ENCODE measurements at regions not wholly inside any gene's neighbourhood (a gene's known extent, or its start where the extent isn't known, plus 50 kb on each side); places are given as distances from the start of the nearest gene placed in this dataset.

DNA sequence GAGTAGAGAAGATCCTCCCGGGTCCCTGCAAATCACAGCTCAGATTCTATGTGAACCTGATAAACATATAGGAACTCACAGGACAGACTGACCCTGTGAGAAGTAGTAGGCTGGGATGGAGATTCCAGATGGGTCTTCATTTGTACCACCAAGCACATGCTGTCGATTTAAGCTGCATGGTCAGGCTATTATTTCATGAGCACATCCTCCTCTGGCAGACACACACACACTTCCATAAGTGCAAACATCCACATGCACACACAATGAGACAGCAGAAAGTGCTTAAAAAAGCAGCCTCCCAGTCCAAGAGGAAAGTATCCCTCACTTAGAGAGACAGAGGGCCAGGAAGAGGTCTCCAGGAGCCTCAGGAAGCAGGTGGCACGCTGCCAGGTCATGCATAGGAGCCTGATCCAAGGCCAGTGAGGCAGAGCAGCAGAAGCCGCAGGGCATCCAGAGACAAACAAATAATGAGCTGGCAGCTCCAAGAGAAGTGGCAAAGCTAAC, 131.8 kb downstream of the UNC5CL start:
- peak; percentile 9 for DNase-seq (ENCODE audit: low spot score)

DNA sequence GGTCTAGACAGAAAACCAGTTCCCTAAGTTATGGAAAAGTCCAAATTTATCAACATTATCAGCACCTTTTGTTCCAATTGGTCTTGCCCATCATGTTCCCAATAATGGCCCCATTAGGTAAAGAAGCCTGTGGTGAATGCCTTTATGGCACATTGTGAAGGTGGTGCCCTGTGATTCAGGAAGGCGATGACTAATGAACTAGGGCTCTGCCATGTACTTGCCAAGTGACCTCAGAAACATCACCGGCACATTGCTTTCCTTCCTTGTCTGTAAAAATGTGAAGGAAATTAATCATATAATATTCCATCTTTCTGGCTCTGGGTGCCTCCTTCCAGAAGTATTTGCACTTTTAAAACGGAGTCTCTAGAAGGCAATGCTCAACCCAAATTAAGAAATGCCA, 132.3 kb downstream of the UNC5CL start:
- no peak for DNase-seq (ENCODE audit: low spot score)

DNA sequence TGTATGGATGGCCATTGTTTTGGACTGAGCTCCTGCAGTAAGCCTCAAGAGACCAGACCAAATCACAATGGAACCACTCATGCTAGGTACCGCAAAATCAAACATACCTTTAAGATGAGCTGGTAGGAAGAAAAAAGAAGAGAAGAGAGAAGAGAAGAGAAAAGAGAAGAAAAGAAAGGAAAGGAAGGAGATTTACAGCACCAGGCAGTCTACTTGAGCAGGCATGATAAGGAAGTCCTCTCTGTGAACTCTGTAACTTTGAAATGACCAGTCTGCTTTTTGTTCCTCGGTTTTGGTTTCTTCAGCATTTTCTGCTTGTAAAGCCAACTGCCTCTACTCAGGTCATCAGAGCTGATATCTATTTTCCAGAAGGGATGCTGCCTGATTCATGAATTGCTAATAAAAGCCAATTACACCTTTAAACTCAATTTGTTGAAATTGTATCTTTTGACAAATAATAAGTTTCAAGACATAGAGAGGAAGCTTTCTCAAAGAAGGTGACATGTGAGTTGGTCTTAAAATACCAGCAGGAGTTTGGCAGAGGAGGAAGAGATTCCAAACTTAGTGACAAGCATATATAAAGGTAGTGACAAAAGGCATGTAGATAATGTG, 134.3 kb downstream of the UNC5CL start:
- DNase-seq (ENCODE audit: low spot score) = no peak

DNA sequence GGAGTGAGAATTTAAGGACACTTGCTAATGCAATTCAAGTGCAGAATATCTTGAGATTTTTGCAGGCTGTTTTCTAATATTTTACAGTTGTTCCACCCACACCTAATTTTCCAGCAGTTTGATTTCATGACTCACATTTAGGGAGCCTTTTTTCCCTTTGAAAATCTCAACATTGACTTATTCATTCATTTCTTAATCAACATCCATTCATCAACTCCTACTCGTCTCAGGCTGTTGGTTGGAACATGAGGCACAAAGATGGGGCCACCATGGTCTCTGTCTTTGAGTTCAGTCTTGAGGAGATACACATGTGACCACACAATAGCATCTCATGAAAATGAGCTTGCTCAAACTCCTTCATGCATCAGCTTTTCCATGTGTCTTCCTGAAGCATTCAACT, 135.6 kb downstream of the UNC5CL start:
- DNase-seq (ENCODE audit: low spot score) = no peak

DNA sequence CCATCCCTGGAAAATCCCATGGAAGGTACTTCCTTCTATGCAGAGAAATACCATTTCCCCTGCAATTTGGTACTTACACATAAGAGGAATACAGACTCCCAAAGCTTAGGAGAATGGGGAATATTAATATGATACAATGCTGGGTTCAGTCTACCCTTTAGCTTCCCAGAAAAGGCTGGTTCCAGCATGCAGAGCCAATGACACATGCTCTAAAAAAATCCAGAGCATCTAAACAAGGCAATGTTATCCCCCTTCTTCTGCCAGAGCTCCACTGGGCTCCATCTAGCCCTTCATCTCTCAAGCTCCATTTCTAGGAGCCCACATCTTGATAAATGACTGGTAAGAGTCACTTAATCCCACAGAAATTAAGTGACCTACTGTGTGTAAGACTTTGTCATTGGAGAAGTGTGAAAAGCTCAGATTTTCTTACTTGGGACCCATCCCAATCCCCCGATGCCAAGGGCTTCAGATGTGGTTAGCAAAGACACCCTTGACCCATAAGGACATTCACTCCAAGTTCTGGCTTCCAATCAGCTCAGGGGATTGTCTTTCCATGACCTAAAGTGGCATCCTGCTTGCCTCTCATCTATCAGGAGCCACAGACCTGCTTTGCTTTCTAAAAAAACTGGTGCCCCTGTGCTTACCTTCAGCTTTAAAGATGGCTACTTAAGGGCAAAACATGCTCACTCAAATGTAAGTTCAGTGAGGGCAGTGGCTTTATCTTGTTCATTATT, 137.5 kb downstream of the UNC5CL start:
- DNase-seq (ENCODE audit: low spot score) = no peak

DNA sequence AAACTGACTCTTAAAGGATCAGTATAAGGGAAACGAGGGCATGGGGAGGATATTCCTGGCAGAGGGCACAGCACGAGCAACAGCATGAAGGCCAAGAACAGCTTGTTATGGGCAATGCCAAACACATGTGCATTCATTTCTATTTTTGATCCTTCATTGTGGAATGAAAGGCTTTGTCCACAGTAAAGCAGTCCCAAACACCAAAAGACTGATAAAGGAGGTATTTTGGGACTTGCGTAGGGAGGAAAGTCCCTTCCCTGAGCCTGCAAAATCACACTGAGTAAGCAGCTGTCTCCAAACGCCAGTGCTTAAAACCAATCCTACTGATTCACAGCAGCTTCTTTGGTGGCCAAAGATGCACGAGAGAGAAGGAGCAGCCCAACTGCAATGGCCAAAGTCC, 138.2 kb downstream of the UNC5CL start:
- DNase-seq (ENCODE audit: low spot score) = no peak

DNA sequence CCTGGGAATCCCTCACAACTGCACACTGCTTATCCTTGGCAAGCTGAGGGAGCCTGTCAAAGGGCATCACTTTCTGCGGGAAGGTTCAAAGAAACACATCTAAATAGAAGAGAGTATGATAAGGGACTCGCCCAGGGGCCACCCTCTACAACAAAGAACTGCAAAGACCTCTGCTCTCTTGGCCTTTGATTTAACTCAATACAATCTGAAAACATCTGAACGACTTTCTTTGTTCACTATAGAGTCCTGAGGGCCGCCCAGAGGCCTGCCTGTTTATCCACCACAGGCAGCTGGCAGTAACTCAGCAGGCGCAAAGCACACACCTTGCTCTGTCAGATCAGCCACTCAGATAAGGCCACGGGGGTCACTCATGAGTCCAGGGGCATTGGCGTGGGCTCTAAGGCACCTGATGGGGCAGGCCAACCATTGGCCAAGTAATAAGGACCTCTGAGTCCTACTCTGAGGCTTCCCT, 139.3 kb downstream of the UNC5CL start:
- DNase-seq (ENCODE audit: low spot score) = no peak

DNA sequence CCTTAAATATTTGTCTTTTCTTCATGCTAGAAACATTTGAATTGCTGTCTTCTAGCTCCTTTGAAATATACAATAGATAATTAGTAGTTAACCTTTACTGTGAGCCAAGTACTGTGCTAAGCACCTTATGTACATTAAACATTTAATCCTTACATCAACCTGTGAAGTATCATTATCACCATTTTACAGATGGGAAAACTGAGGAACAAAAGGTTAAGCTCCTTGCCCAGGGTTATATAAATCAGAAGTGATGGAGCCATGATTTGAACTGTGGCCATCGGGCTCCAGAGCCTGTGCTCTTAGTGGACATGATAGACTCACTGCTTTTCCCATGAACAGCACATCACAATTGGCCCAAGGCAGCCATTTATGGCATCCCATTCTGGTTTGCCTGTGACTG, 140.9 kb downstream of the UNC5CL start:
- no peak for DNase-seq (ENCODE audit: low spot score)

DNA sequence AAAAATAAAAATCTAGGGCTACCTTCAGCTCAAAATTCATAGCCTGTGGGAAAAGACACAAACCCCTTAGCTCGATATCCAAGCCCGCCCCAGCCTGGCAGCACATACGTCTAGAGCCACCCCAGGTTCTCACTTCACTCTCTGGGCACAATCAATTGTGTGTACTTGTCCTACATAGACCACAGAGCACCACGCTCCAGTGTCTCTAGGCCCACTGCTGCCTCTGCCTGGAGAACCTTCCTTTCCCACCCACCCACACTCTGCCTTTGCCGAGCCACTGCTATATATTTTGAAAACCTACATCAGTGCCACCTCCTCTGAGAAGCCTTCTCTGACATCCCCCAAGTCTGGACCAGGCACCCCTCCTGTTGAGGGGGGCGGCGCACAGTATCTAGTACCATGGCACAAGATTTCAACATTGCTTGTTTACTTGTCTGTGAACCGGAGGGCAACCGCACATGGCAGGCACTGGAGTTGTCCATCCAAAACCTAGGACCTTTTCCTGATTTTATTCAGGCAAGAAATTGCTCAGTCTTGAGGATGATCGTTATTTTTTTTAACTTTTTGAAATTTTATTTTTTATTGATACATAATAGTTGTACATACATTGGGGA, 141.5 kb downstream of the UNC5CL start:
- DNase-seq (ENCODE audit: low spot score) = no peak

DNA sequence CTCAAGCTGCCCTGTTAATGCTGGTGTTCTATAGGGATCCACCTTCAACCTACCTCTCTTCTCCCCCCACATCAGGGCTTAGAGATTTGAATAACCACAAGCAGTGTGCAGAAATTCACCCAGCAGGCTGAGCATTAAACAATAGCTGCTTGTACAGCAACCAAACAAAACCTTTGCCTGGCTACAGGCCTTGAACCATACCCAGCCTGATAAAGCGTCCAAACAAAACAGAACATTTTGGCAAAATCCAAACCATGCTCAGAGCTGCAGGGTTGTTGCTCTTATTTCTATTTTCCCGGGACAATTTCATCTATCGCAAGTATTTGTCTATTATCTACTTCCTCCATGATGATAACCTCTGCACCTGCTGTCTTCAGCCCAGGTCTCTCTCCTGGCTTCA, 142.3 kb downstream of the UNC5CL start:
- DNase-seq (ENCODE audit: low spot score) = peak; percentile 71

DNA sequence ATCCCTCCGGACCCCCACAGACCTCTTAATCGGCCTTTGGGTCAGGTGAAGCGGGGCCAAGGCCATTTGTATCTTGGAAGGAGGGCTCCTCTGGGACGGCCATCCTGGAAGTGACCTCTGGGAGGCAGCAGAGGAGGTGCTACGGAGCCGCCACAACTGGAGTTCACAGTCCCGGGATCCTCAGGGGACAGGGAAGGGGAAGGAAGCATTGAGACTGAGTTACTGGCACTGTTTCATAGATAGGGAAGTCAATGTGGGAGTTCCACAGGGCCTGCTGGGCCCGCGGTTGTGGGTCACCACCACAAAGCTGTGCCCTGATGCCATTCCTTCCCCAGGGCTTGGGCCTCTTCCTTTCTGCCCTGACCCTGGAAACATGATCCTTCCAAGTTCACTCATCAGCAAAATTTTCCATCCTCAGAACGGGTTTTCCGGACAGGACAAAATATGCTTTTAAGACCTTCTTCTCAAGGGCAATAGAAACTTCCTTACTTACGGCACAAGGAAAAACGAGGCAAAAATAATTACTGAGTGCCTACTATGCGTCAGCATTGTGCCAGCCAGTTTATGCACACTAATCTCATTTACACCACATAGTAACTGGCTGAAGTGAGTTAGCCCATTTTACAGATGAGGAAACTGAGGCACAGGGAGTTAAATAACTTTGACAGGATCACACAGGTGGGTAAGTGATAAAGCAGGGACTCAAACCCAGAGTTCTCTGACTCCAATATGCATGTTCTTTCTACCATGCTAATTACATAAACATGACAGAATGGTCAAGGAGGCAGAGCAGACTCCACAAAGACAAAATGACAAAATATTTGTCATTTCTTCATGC, 143.8 kb downstream of the UNC5CL start:
- DNase-seq (ENCODE audit: low spot score) = peak; percentile 41

DNA sequence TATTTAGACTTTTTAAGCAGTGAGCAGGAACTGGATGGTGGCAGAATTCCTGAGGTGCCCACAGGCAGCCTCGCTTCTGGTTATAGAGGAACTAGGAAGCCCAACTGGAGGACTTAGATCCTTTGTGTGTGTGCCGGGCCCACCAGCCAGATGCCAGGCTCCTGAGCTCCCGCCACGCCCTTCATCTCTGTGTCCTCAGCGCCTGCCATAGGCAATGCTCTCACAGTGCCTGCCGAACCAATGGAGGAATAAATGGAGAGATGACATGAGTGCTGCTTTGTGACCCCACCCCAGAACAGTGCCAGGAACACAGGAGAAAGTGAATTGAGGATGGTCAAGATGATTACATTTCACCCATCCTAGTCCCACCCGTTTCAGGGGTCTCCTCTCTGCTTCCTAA, 146.0 kb downstream of the UNC5CL start:
- no peak for DNase-seq (ENCODE audit: low spot score)

DNA sequence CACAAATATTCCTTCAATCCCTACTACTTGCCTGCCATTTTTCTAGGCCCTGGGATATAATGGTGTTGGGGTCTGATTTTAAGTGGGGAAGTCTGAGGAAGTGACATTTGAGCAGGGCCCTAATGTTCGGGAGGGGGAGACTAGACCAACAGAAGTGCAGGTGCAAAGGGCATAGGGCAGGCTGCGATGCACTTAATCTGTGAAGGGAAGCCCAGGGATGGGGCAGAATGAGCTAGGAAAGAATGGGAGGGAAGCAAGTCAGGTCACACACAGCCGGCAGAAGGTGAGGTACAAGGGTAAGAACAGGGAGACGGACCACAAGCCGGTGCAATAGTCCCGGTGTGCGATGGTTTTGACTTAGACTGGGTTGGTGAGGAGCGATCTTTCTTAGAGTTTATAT, 146.8 kb downstream of the UNC5CL start:
- no peak for DNase-seq (ENCODE audit: low spot score)

DNA sequence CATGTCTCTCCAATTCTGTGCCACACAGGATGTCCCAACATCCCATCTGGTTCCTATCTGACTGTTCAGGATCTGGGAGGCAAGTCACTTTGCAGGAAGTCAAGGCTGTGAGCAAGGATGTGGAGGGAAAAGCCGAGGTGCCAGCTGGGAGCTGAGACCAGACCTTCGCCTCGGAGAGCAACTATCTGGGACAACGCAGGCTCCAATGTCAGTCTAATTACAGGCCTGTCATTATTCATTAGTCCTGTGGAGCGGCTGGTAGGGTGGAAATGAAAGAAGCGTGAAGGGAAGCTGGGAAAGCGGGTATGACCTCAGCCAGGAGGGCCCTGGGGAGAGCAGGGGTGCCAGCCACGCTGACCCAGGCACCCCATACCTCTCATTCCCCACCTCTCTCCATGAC, 147.3 kb downstream of the UNC5CL start:
- no peak for DNase-seq (ENCODE audit: low spot score)

DNA sequence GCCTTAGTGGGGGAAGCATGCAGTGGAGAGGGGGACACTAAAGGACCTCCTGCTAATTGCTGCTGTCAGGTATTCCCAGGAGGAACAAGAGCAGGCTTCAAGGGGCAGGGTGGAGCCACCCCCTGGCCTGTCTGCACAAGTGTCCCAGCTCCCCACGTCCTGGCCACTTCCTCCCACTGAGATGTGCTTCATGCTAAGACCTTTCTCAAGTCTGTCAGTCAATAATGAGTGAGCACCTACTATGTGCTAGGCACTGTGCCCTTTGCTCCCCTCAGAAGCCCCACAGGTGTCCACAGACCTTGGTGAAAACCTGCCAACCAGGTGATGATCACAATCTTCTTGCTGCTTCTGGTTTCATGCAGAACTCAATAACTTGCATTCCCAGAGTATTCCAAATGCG, 147.9 kb downstream of the UNC5CL start:
- no peak for DNase-seq (ENCODE audit: low spot score)

DNA sequence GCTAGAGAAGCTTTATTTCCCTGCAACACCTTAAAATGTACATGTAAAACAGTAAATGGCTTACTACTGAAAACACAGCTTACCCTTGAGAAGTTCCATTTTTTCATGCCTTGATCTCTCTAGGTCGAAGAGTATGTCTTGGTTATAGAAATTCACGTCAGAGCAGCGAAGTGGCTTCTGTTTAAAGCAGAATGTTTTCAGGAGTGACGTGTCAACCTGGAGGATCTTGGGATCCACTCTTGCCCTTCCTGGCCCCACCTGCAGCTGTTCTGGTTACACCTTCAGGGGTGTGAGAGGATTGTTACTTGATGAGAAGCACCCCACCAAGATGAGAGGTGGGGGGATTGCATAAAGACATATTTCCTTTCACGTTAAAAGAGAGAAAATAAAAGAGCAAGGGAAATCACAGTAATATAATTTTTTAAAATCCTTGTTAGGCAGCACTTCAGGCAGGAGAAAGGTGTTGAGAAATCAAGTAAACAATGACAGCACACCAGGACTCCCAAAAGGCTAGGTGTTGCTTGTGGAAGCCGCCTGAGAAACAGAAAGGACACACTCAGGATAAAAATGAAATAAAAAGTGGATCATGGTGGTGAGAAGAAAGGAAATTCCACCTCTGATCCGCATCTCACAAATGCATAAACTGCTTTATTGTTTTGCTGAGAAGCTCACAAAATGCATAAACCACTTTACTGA, 149.7 kb downstream of the UNC5CL start:
- no peak for DNase-seq (ENCODE audit: low spot score)

DNA sequence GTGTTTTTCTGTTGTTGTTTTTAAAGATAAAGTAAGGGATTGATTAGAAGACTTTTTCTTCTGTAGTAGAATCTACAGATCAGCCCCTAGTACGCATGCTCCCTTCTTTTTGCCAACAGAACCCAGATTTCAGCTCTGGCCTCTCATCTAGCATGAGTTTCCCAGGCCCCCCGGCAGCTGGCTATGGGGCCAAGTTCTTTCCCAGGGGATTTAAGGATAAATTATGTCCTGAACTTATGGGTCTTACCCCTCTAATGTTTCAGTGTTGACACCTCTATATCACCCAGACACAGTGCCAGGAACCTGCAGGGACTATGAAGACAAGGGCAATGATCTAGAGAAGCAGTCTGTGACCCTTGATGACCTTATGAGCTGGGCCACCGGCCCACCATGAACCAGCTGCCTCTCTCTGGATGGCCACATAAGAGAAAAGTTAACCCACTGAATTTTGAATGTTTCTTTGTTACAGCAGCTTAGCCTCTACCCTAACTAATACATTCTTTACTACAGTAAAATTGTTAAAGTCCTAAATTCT, 150.5 kb downstream of the UNC5CL start:
- DNase-seq (ENCODE audit: low spot score) = no peak

DNA sequence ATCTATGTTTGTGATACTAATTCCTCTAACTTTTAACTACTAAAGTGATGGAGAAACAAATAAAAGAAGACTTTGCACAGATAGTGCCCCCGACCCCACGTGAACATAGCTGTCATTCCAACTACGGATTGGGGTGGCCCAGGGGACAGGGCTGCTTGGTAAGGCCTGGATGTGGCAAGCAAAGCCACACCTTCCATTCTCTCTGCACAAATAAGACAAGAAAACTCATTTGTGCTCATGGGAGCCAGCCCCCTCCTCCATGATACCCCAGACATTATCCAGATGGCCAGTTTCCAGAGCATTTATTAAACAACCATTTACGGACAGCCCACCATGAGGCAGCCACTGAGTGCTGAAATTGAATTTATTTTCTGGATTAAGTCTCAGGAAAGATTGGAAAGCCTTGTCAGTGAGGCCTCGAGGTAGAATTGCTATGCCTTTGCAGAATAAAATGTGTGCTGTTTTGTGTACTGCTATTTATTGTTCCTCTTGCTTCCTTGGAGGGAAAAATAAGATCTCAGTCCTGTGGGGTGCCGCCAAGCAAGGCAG, 151.2 kb downstream of the UNC5CL start:
- DNase-seq (ENCODE audit: low spot score) = no peak

DNA sequence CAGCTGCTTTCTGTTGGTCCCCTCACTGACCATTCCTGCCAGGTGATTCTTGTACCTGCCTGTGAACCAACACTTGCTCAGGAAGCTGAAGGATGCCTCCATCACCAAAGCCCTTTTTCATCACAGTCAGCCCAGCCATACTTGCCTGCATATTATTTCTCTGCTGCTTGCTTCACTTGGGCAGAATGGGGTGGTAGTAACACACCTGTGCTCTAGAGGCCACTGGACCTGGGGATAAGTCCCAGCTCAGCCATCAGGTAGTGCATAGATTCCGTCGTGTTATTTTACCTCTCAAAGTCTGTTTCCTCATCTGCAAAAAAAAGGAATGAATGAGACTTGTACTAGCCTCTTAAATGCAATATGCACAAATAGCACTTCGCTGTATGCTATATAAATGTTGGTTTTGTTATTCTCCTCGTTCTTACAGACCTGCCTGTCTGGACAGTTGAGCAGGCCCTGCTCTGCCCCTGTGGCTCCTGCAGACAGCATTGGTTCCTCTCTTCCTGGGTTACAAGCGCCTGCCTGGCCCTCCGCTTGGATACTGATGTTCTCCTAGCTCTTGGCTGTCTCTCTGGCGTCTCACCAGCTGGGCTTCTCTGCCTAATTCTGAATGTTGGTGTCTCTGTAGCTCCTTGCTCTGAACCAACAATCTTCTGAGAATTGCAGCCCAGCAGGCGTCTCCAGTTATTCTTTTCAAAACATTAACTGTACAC, 151.8 kb downstream of the UNC5CL start:
- no peak for DNase-seq (ENCODE audit: low spot score)

DNA sequence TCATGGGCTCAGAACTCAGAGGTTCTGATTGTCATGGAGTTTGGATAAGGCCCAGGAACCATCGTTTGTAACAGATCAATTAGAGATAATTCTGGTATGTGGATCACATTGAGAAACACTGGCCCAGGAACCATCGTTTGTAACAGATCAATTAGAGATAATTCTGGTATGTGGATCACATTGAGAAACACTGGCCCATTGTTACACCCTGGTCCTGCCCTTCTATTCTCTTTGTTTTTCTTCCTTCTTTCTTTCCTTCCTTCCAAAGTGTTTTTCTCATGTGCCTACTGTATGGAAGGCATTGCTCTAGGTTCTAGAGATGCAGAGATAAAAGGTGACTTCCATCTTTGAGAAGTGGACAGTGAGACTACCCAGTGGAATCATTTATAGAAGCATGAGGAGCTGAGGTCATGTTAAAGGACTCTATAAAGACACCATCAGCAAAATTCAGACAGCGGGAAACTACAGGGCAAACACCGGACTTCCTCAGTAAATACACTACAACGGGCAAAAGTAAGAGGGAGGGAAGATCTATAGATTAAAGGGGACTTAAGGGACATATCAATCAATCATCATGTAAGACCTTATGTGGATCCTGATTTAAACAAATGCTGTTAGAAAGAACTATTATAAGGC, 153.8 kb downstream of the UNC5CL start:
- DNase-seq (ENCODE audit: low spot score) = no peak

Data from pons (tissue), 1 donor.